Epithelial cell of proximal tubule (primary cell): ENCODE measurements at regions not wholly inside any gene's neighbourhood (a gene's known extent, or its start where the extent isn't known, plus 50 kb on each side); places are given as distances from the start of the nearest gene placed in this dataset.

ENCODE experiments used
- DNase-seq: peaks from one replicate; pipeline ENCODE4 v3.0.0-alpha.2; 2011; ENCODE audit warnings: low read depth
- H3K4me3 ChIP-seq: 2 replicates; pipeline ENCODE4 v1.5.1; 2011; ENCODE audit warnings: low read depth, mild to moderate bottlenecking, low read length
- CTCF ChIP-seq: conservative IDR thresholded peaks from 2 replicates; pipeline ENCODE4 v1.5.1; 2012; ENCODE audit warnings: low read depth, mild to moderate bottlenecking, low read length

- no peak for TF ChIP-seq CTCF
- DNase-seq, result no peak
- no peak overlapping the region for H3K4me3 ChIP-seq
These were observed 512.4 kb upstream of the PTGER4 start for GRCh38 chr5:40167283-40167682.

- no peak for TF ChIP-seq CTCF
- H3K4me3 ChIP-seq, result no peak overlapping the region
- no peak for DNase-seq
These were observed 512.9 kb upstream of the PTGER4 start for GRCh38 chr5:40166802-40167201.

GRCh38 chr5:40165789-40166728, 513.7 kb upstream of the PTGER4 start:
- H3K4me3 ChIP-seq, result no peak overlapping the region
- TF ChIP-seq CTCF, result peak; percentile 18
- no peak for DNase-seq

GRCh38 chr5:40165106-40165788, 514.5 kb upstream of the PTGER4 start:
- no peak overlapping the region for H3K4me3 ChIP-seq
- no peak for TF ChIP-seq CTCF
- no peak for DNase-seq

GRCh38 chr5:40160435-40160834, 519.3 kb upstream of the PTGER4 start:
- no peak for TF ChIP-seq CTCF
- no peak for DNase-seq
- H3K4me3 ChIP-seq, result no peak overlapping the region

GRCh38 chr5:40154194-40154593, 525.5 kb upstream of the PTGER4 start:
- no peak overlapping the region for H3K4me3 ChIP-seq
- no peak for TF ChIP-seq CTCF
- no peak for DNase-seq
